Ectodermal cell (in vitro differentiated cells): ENCODE measurements at regions not wholly inside any gene's neighbourhood (a gene's known extent, or its start where the extent isn't known, plus 50 kb on each side); places are given as distances from the start of the nearest gene placed in this dataset.

Source experiments
- H3K27ac ChIP-seq: 2 replicates; pipeline ENCODE4 v1.7.0; 2013; ENCODE audit warnings: mild to moderate bottlenecking, low read depth, low read length; ENCODE audit not compliant: insufficient read depth, poor library complexity, severe bottlenecking
- H3K27me3 ChIP-seq: 2 replicates; pipeline ENCODE4 v1.7.0; 2013; ENCODE audit warnings: mild to moderate bottlenecking, low read length; ENCODE audit not compliant: insufficient read depth, control insufficient read depth, poor library complexity, severe bottlenecking
- H3K36me3 ChIP-seq: one replicate; pipeline ENCODE4 v1.7.0; 2013; ENCODE audit warnings: low read length; ENCODE audit not compliant: control insufficient read depth, insufficient read depth
- H3K4me1 ChIP-seq: one replicate; pipeline ENCODE4 v1.7.0; 2013; ENCODE audit warnings: low read length; ENCODE audit not compliant: control insufficient read depth, insufficient read depth
- H3K4me3 ChIP-seq: 2 replicates; pipeline ENCODE4 v1.7.0; 2013; ENCODE audit warnings: low read depth, low read length, control low read depth; ENCODE audit not compliant: insufficient read depth
- H3K9me3 ChIP-seq: 2 replicates; pipeline ENCODE4 v1.7.0; 2013; ENCODE audit warnings: mild to moderate bottlenecking, low read length, moderate library complexity; ENCODE audit not compliant: control insufficient read depth
- WGBS, 2 experiments: methylation state at CpG; one replicate each; pipeline ENCODE4 v1.1.7; 2013; ENCODE audit warnings: missing lambda C conversion rate in 2 of 2; 5-methylcytosine and 5-hydroxymethylcytosine counted together

GRCh38 chr4:32094987-32095386 is 1374.8 kb downstream of the PCDH7 start:
- Histone ChIP-seq H3K4me1 (no peaks in the 10 kb centered on the region), H3K27me3 (no peaks in the 10 kb centered on the region), H3K4me3 (no peak overlapping the region), H3K36me3 (no peaks in the 10 kb centered on the region), H3K9me3 (no peaks in the 10 kb centered on the region), H3K27ac (no peak overlapping the region)
- 90 to 98% methylated on average over 2 of the region's 2 CpGs for WGBS, 2 experiments

GRCh38 chr4:32102896-32103295 is 1382.7 kb downstream of the PCDH7 start:
- H3K27me3 ChIP-seq = no peaks in the 10 kb centered on the region
- no peaks in the 10 kb centered on the region for H3K36me3 ChIP-seq
- WGBS, 2 experiments = no CpG with 5 or more reads among the region's 1 CpG

GRCh38 chr4:32106767-32107166 is 1386.6 kb downstream of the PCDH7 start:
- Histone ChIP-seq H3K27ac (no peak overlapping the region), H3K9me3 (no peaks in the 10 kb centered on the region), H3K27me3 (no peaks in the 10 kb centered on the region), H3K4me1 (no peaks in the 10 kb centered on the region), H3K36me3 (no peaks in the 10 kb centered on the region), H3K4me3 (no peak overlapping the region)
- WGBS, 2 experiments = 92 to 94% methylated on average over 3 of the region's 3 CpGs

More at GRCh38 chr4:32102896-32103295, 1382.7 kb downstream of the PCDH7 start:
- Histone ChIP-seq H3K27ac (no peak overlapping the region), H3K4me3 (no peak overlapping the region), H3K9me3 (no peaks in the 10 kb centered on the region), H3K4me1 (no peaks in the 10 kb centered on the region)

GRCh38 chr4:32112891-32113290 is 1392.7 kb downstream of the PCDH7 start:
- H3K36me3 ChIP-seq = no peaks in the 10 kb centered on the region
- no peaks in the 10 kb centered on the region for H3K27me3 ChIP-seq
- H3K27ac ChIP-seq = no peak overlapping the region

GRCh38 chr4:32117693-32118092 is 1397.5 kb downstream of the PCDH7 start:
- no peaks in the 10 kb centered on the region for H3K36me3 ChIP-seq
- no peaks in the 10 kb centered on the region for H3K27me3 ChIP-seq
- 90 to 100% methylated on average over 2 to 3 of the region's 3 CpGs for WGBS, 2 experiments
- H3K4me1 ChIP-seq = no peaks in the 10 kb centered on the region
- no peak overlapping the region for H3K4me3 ChIP-seq
- no peaks in the 10 kb centered on the region for H3K9me3 ChIP-seq
- H3K27ac ChIP-seq = no peak overlapping the region

More at GRCh38 chr4:32112891-32113290, 1392.7 kb downstream of the PCDH7 start:
- H3K4me3 ChIP-seq = no peak overlapping the region
- H3K9me3 ChIP-seq = no peaks in the 10 kb centered on the region
- no peaks in the 10 kb centered on the region for H3K4me1 ChIP-seq

GRCh38 chr4:32119907-32120306 is 1399.7 kb downstream of the PCDH7 start:
- no peaks in the 10 kb centered on the region for H3K9me3 ChIP-seq
- no peak overlapping the region for H3K4me3 ChIP-seq
- WGBS, 2 experiments = no CpG with 5 or more reads among the region's 1 CpG
- H3K27ac ChIP-seq = no peak overlapping the region
- no peaks in the 10 kb centered on the region for H3K27me3 ChIP-seq
- no peaks in the 10 kb centered on the region for H3K36me3 ChIP-seq
- H3K4me1 ChIP-seq = no peaks in the 10 kb centered on the region

GRCh38 chr4:32128549-32128948 is 1408.4 kb downstream of the PCDH7 start:
- 97% methylated on average over 4 of the region's 4 CpGs for WGBS, 2 experiments

GRCh38 chr4:32129967-32130366 is 1409.8 kb downstream of the PCDH7 start:
- 77 to 100% methylated on average over 2 of the region's 2 CpGs for WGBS, 2 experiments
- Histone ChIP-seq H3K9me3 (no peaks in the 10 kb centered on the region), H3K36me3 (no peaks in the 10 kb centered on the region), H3K4me1 (no peaks in the 10 kb centered on the region), H3K27ac (no peak overlapping the region), H3K4me3 (no peak overlapping the region), H3K27me3 (no peaks in the 10 kb centered on the region)

More at GRCh38 chr4:32128549-32128948, 1408.4 kb downstream of the PCDH7 start:
- Histone ChIP-seq H3K4me1 (no peaks in the 10 kb centered on the region), H3K9me3 (no peaks in the 10 kb centered on the region), H3K27ac (no peak overlapping the region), H3K36me3 (no peaks in the 10 kb centered on the region), H3K27me3 (no peaks in the 10 kb centered on the region), H3K4me3 (no peak overlapping the region)

- Histone ChIP-seq H3K27ac (no peak overlapping the region), H3K36me3 (no peaks in the 10 kb centered on the region), H3K9me3 (no peaks in the 10 kb centered on the region), H3K4me3 (no peak overlapping the region), H3K4me1 (no peaks in the 10 kb centered on the region), H3K27me3 (no peaks in the 10 kb centered on the region)
- 90 to 94% methylated on average over 1 of the region's 1 CpG for WGBS, 2 experiments
Measured at GRCh38 chr4:32133141-32133540, 1413.0 kb downstream of the PCDH7 start.

GRCh38 chr4:32133734-32134133 is 1413.6 kb downstream of the PCDH7 start:
- no peaks in the 10 kb centered on the region for H3K9me3 ChIP-seq
- H3K36me3 ChIP-seq = no peaks in the 10 kb centered on the region
- H3K4me1 ChIP-seq = no peaks in the 10 kb centered on the region
- H3K27me3 ChIP-seq = no peaks in the 10 kb centered on the region
- no peak overlapping the region for H3K27ac ChIP-seq
- H3K4me3 ChIP-seq = no peak overlapping the region

GRCh38 chr4:32135642-32136041 is 1415.5 kb downstream of the PCDH7 start:
- H3K4me1 ChIP-seq = no peaks in the 10 kb centered on the region
- no peaks in the 10 kb centered on the region for H3K27me3 ChIP-seq
- H3K9me3 ChIP-seq = no peaks in the 10 kb centered on the region
- no peak overlapping the region for H3K27ac ChIP-seq
- no peaks in the 10 kb centered on the region for H3K36me3 ChIP-seq
- no peak overlapping the region for H3K4me3 ChIP-seq
